Progenitor cell of endocrine pancreas (in vitro differentiated cells): ENCODE measurements at regions not wholly inside any gene's neighbourhood (a gene's known extent, or its start where the extent isn't known, plus 50 kb on each side); places are given as distances from the start of the nearest gene placed in this dataset.
A peak's percentile ranks its signal among the peaks of the same experiment; 100 is the strongest.

ENCODE experiments used
- DNase-seq: peaks from one replicate; pipeline ENCODE4 v3.0.0; 2021; ENCODE audit warnings: low spot score; ENCODE audit not compliant: unreplicated experiment
- H3K27ac Mint-ChIP-seq: 2 replicates; pipeline ENCODE4 v1.8.0; 2021; ENCODE audit warnings: mild to moderate bottlenecking, moderate library complexity, mixed read lengths
- H3K27me3 Mint-ChIP-seq: 2 replicates; pipeline ENCODE4 v1.8.0; 2021; ENCODE audit warnings: mixed read lengths
- H3K36me3 Mint-ChIP-seq: 2 replicates; pipeline ENCODE4 v1.8.0; 2022; ENCODE audit warnings: mixed read lengths; ENCODE audit not compliant: insufficient read depth
- H3K4me1 Mint-ChIP-seq: 2 replicates; pipeline ENCODE4 v1.8.0; 2021; ENCODE audit warnings: low read depth, mixed read lengths
- H3K4me3 Mint-ChIP-seq: 2 replicates; pipeline ENCODE4 v1.8.0; 2021; ENCODE audit warnings: low read depth, mild to moderate bottlenecking, moderate library complexity, mixed read lengths
- H3K9me3 Mint-ChIP-seq: 2 replicates; pipeline ENCODE4 v1.8.0; 2021; ENCODE audit warnings: low read depth, mixed read lengths
- CTCF ChIP-seq: fragments of 200-600 bp; sonication (generic); IDR thresholded peaks from one replicate; pipeline ENCODE4 v1.5.0; 2021; ENCODE audit warnings: antibody characterized with exemption, mild to moderate bottlenecking; ENCODE audit not compliant: unreplicated experiment

DNA sequence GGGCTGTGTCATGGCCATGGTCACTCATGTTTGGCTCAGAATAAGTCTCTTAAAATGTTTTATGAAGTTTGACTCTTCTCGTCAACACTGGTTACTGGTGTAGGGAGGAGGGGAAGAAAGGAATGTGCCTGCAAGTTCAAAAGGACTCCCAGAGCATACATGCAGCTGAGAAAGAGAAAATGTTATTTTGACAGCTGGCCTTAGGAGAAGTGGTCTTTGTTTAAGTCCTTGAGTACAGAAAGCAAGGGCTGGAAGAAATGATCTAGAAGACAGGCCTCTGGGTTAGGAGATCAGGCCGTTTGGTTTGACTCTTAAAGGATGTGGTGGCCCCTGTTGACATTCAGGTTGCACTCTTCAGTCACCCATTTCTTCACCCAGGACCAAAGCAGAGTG is 245.5 kb downstream of the REEP3 start:
- Mint-ChIP-seq H3K4me1 (peaks cover 10% of the 10 kb centered on the region), H3K27me3 (no peaks in the 10 kb centered on the region), H3K4me3 (no peak overlapping the region), H3K27ac (peak overlapping the region; percentile 25), H3K36me3 (no peaks in the 10 kb centered on the region), H3K9me3 (no peaks in the 10 kb centered on the region)
- TF ChIP-seq CTCF = no peak
- DNase-seq = no peak

GRCh38 chr10:63767138-63767801 is 246.1 kb downstream of the REEP3 start:
- TF ChIP-seq CTCF = peak; percentile 40
- no peak for DNase-seq
- Mint-ChIP-seq H3K4me3 (no peak overlapping the region), H3K4me1 (peaks cover 10% of the 10 kb centered on the region), H3K9me3 (no peaks in the 10 kb centered on the region), H3K36me3 (no peaks in the 10 kb centered on the region), H3K27me3 (no peaks in the 10 kb centered on the region), H3K27ac (peak overlapping the region; percentile 25)

- H3K4me3 Mint-ChIP-seq = no peak overlapping the region
- no peak for DNase-seq
- no peaks in the 10 kb centered on the region for H3K27me3 Mint-ChIP-seq
- no peaks in the 10 kb centered on the region for H3K9me3 Mint-ChIP-seq
- no peak for TF ChIP-seq CTCF
- H3K4me1 Mint-ChIP-seq = peaks cover 10% of the 10 kb centered on the region
- H3K36me3 Mint-ChIP-seq = no peaks in the 10 kb centered on the region
- H3K27ac Mint-ChIP-seq = no peak overlapping the region
Observed at GRCh38 chr10:63769367-63769766, 248.2 kb downstream of the REEP3 start.

DNA sequence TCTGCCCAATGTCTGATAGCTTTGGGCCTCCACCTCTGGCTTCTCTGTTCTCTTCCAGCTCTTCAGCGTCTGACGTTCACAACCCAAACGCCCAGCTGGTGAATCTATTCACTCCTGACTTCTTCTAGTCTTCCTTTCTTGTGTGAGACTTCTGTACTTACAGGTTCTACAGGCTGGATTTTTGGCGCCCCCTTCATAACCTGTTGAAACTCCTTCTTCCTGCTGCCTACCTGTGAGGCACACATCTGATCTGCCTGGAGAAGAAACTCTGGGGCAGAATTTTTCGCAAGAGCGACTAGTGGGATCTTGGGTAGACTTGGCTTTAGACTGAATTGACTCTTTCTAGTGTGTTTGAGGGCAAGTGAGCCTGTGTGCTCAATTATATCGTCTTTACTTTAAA is 249.3 kb downstream of the REEP3 start:
- Mint-ChIP-seq H3K27me3 (no peaks in the 10 kb centered on the region), H3K9me3 (no peaks in the 10 kb centered on the region), H3K36me3 (no peaks in the 10 kb centered on the region), H3K27ac (no peak overlapping the region), H3K4me1 (peaks cover 10% of the 10 kb centered on the region), H3K4me3 (no peak overlapping the region)
- no peak for TF ChIP-seq CTCF
- DNase-seq = no peak

DNA sequence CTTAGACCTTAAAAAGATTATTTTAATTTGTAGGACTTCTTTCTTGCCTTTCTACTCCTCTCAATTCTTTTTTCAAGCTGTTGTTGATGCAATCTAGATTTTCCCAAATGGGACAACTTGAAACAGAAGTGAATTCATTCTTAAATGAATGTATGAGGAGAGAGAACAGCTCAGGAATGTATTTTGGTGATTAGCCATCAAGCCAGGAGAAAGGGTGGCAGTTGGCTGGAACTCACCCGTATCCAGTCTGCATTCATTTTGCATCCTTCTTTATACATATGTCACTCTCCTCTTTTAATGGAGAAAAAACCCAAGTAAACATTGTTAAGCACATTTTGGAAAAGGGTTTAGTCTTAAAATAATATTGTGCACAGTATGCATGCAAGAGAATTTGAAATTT is 251.3 kb downstream of the REEP3 start:
- H3K27me3 Mint-ChIP-seq = no peaks in the 10 kb centered on the region
- no peak for TF ChIP-seq CTCF

More for the DNA sequence above, 251.3 kb downstream of the REEP3 start:
- no peak overlapping the region for H3K4me3 Mint-ChIP-seq
- H3K4me1 Mint-ChIP-seq = no peaks in the 10 kb centered on the region
- no peaks in the 10 kb centered on the region for H3K9me3 Mint-ChIP-seq
- H3K36me3 Mint-ChIP-seq = no peaks in the 10 kb centered on the region
- H3K27ac Mint-ChIP-seq = no peak overlapping the region
- no peak for DNase-seq
